Panc1 (cell line): ENCODE measurements at regions not wholly inside any gene's neighbourhood (a gene's known extent, or its start where the extent isn't known, plus 50 kb on each side); places are given as distances from the start of the nearest gene placed in this dataset.

Experiments used
- CTCF ChIP-seq: fragments of 450-650 bp; IDR thresholded peaks from 2 replicates; pipeline ENCODE4 v1.5.1; 2017; ENCODE audit warnings: mild to moderate bottlenecking
- POLR2AphosphoS5 ChIP-seq: IDR thresholded peaks from 2 replicates; pipeline ENCODE4 v1.6.1; 2012; ENCODE audit warnings: mild to moderate bottlenecking, low read depth, low read length, moderate library complexity

GRCh38 chrX:482702-483203 lies 96.0 kb upstream of the PPP2R3B start:
- no peak for TF ChIP-seq CTCF
- no peak for TF ChIP-seq POLR2AphosphoS5
